ENCODE measurements at regions not wholly inside any gene's neighbourhood (a gene's known extent, or its start where the extent isn't known, plus 50 kb on each side); places are given as distances from the start of the nearest gene placed in this dataset.

GRCh38 chr15:93317772-93318171, 228.8 kb upstream of the RGMA start:
- Histone ChIP-seq H4K20me1 (ENCODE audit: insufficient read depth) (no peaks in the 10 kb centered on the region), H3K27ac (ENCODE audit: low read depth in 2 of 2, low read length in 1 of 2) (no peak overlapping the region), H3K4me1 (ENCODE audit: control insufficient read depth in 1 of 2, insufficient read depth in 2 of 2, low read depth in 1 of 2, low read length in 1 of 2) (no peaks in the 10 kb centered on the region), H3K9me2 (no peaks in the 10 kb centered on the region), H3K9me3 (no peaks in the 10 kb centered on the region), H3F3A (replicated peaks; ENCODE audit: insufficient read depth) (no peaks in the 10 kb centered on the region), H3K4me3 (ENCODE audit: low read depth in 2 of 2, low read length in 1 of 2) (no peak overlapping the region), H3K36me3 (replicated peaks in 1 of 2; ENCODE audit: control insufficient read depth in 1 of 2, insufficient read depth in 2 of 2, low read length in 1 of 2) (no peaks in the 10 kb centered on the region), H3K9ac (no peak overlapping the region), H3K4me2 (no peak overlapping the region), H2AFZ (ENCODE audit: low read depth) (no peak overlapping the region), H3K79me2 (ENCODE audit: insufficient read depth) (no peaks in the 10 kb centered on the region), H3K27me3 (ENCODE audit: insufficient read depth) (no peaks in the 10 kb centered on the region)
- WGBS (ENCODE audit: low lambda C conversion rate): 33% methylated on average over 4 of the region's 4 CpGs
- no peak for DNase-seq
- ChIA-PET POLR2A (no interaction called here), CTCF (no interaction called here)
- TF ChIP-seq TAF1 (IDR thresholded peaks at IDR 0.05; ENCODE audit: borderline replicate concordance, low read depth, low read length) (no peak), ELF1 (IDR thresholded peaks at IDR 0.05) (no peak), RAD21 (IDR thresholded peaks at IDR 0.05; ENCODE audit: low read length) (no peak), FOXM1 (IDR thresholded peaks at IDR 0.05; ENCODE audit: low read depth) (no peak)

- Histone ChIP-seq H3K4me1 (ENCODE audit: control insufficient read depth in 1 of 2, insufficient read depth in 2 of 2, low read depth in 1 of 2, low read length in 1 of 2) (no peaks in the 10 kb centered on the region; a peak in 1 of 4 replicates), H3K27ac (ENCODE audit: low read depth in 2 of 2, low read length in 1 of 2) (no peak overlapping the region), H2AFZ (ENCODE audit: low read depth) (no peak overlapping the region), H3K4me2 (no peak overlapping the region), H3K79me2 (ENCODE audit: insufficient read depth) (no peaks in the 10 kb centered on the region), H3K4me3 (ENCODE audit: low read depth in 2 of 2, low read length in 1 of 2) (no peak overlapping the region), H3K9ac (no peak overlapping the region), H3F3A (replicated peaks; ENCODE audit: insufficient read depth) (no peaks in the 10 kb centered on the region), H3K9me2 (no peaks in the 10 kb centered on the region), H3K36me3 (replicated peaks in 1 of 2; ENCODE audit: control insufficient read depth in 1 of 2, insufficient read depth in 2 of 2, low read length in 1 of 2) (no peaks in the 10 kb centered on the region), H3K27me3 (ENCODE audit: insufficient read depth) (no peaks in the 10 kb centered on the region), H4K20me1 (ENCODE audit: insufficient read depth) (no peaks in the 10 kb centered on the region), H3K9me3 (no peaks in the 10 kb centered on the region)
- CTCF ChIA-PET: no interaction called here
- POLR2A ChIA-PET: no interaction called here
- DNase-seq: no peak
- TF ChIP-seq CTCF (IDR thresholded peaks at IDR 0.05) (no peak), REST (IDR thresholded peaks at IDR 0.05; ENCODE audit: low read depth, low read length) (no peak), FOXM1 (IDR thresholded peaks at IDR 0.05; ENCODE audit: low read depth) (no peak), TAF1 (IDR thresholded peaks at IDR 0.05; ENCODE audit: borderline replicate concordance, low read depth, low read length) (no peak), FOXJ3 (CRISPR knock-in tag; IDR thresholded peaks at IDR 0.05) (no peak), GATA2 (CRISPR knock-in tag; IDR thresholded peaks at IDR 0.05) (no peak), USF1 (IDR thresholded peaks at IDR 0.05; ENCODE audit: borderline replicate concordance, low read depth) (no peak), RXRA (IDR thresholded peaks at IDR 0.05; ENCODE audit: borderline replicate concordance, low read depth) (no peak), PBX3 (IDR thresholded peaks at IDR 0.05) (no peak), FOSL2 (IDR thresholded peaks at IDR 0.05; ENCODE audit: borderline replicate concordance, low read depth) (no peak), YY1 (IDR thresholded peaks at IDR 0.05; ENCODE audit: low read depth) (no peak), NFIC (IDR thresholded peaks at IDR 0.05; ENCODE audit: borderline replicate concordance) (no peak), RAD21 (IDR thresholded peaks at IDR 0.05; ENCODE audit: low read length) (no peak)
- 25% methylated on average over 5 of the region's 5 CpGs for WGBS (ENCODE audit: low lambda C conversion rate)
Observed at GRCh38 chr15:93314245-93314644, 225.2 kb upstream of the RGMA start.

Measured in SK-N-SH (cell line).